K562 (cell line): ENCODE measurements at regions not wholly inside any gene's neighbourhood (a gene's known extent, or its start where the extent isn't known, plus 50 kb on each side); places are given as distances from the start of the nearest gene placed in this dataset.

Experiments used
- ATAC-seq: fragments of 200-7000 bp; cut with Tn5 transposase; 3 replicates; pipeline ENCODE4 v1.9.1; 2020; ENCODE audit warnings: moderate library complexity
- BruUV-seq: library from RNA; stranded (reverse); fragments of 400-500 nt; replicated peaks from 2 replicates; lab custom pipeline; 2021; lab: Mats Ljungman, UMichigan
- CTCF ChIA-PET: fragments of 300-600 bp; formaldehyde crosslinking; extraction: SDS; loops from one replicate; lab custom pipeline; 2021; ENCODE audit warnings: low intra/inter-chr PET ratio; lab: Yijun Ruan, JAX
- POLR2A ChIA-PET: fragments of 300-600, 350-650 bp; sonication (Branson Sonifier 250); formaldehyde crosslinking; extraction: SDS; loops from one replicate; lab custom pipeline; 2021; ENCODE audit warnings: antibody characterized with exemption, inconsistent platforms; lab: Yijun Ruan, JAX
- DNase-seq, 4 experiments: peaks; one replicate each; pipeline versions ENCODE4 v3.0.0 to v3.0.0-alpha.2; 2011 to 2018; ENCODE audit warnings: low spot score in 3 of 4, mixed read lengths in 3 of 4; ENCODE audit errors: extremely low read depth in 1 of 4
- FAIRE-seq: peaks from 2 replicates; lab custom pipeline; 2011; peaks lifted over from hg19 to GRCh38; lab: Jason Lieb, UNC
- H2AFZ ChIP-seq: 2 replicates; pipeline ENCODE4 v1.6.0; 2011; ENCODE audit warnings: low read depth, low read length, control low read depth, inconsistent platforms
- H3K27ac ChIP-seq: fragments of 200-600 bp; 3 replicates; pipeline ENCODE4 v1.8.0; 2011; ENCODE audit warnings: low read depth, mild to moderate bottlenecking, control low read depth, inconsistent platforms, low read length, moderate library complexity, mixed read lengths; ENCODE audit errors: extremely low read depth
- H3K27me3 ChIP-seq, 2 experiments: fragments of 300-600 bp in 1 of 2; 2 replicates in 1 of 2; 3 replicates in 1 of 2; pipeline versions ENCODE4 v1.6.0 to v1.8.0; 2011; ENCODE audit warnings: inconsistent platforms in 2 of 2, low read length in 2 of 2, mild to moderate bottlenecking in 1 of 2, mixed read lengths in 1 of 2, moderate library complexity in 1 of 2; ENCODE audit not compliant: control insufficient read depth in 2 of 2, insufficient read depth in 2 of 2
- H3K36me3 ChIP-seq: fragments of 300-600 bp; 3 replicates; pipeline ENCODE4 v1.8.0; 2011; ENCODE audit warnings: mild to moderate bottlenecking, low read length, inconsistent platforms; ENCODE audit not compliant: control insufficient read depth, insufficient read depth
- H3K4me1 ChIP-seq, 2 experiments: fragments of 200-600 bp in 1 of 2; replicated peaks in 1 of 2; 2 replicates in 1 of 2; 3 replicates in 1 of 2; pipeline versions ENCODE4 v1.5.1 to v1.8.0; 2011; ENCODE audit warnings: inconsistent platforms in 2 of 2, low read length in 2 of 2, mild to moderate bottlenecking in 1 of 2, mixed read lengths in 1 of 2, moderate library complexity in 1 of 2; ENCODE audit not compliant: control insufficient read depth in 2 of 2, insufficient read depth in 2 of 2
- H3K4me2 ChIP-seq: 2 replicates; pipeline ENCODE4 v1.6.1; 2011; ENCODE audit warnings: low read length, control low read depth, inconsistent platforms, mixed read lengths; ENCODE audit not compliant: insufficient read depth
- H3K4me3 ChIP-seq: fragments of 200-600 bp; sonication (generic), shearing (Covaris generic); 2 replicates; pipeline ENCODE4 v1.5.1; 2016; ENCODE audit warnings: control low read depth, inconsistent platforms
- H3K79me2 ChIP-seq: fragments of 200-600 bp; 3 replicates; pipeline ENCODE4 v1.8.0; 2011; ENCODE audit warnings: low read length, inconsistent platforms; ENCODE audit not compliant: control insufficient read depth, insufficient read depth
- H3K9ac ChIP-seq, 2 experiments: 2 replicates each; pipeline versions ENCODE4 v1.6.0 to v1.6.1; 2011; ENCODE audit warnings: low read depth in 2 of 2, low read length in 2 of 2, control low read depth in 1 of 2, inconsistent platforms in 1 of 2, mild to moderate bottlenecking in 1 of 2, mixed read lengths in 1 of 2; ENCODE audit not compliant: insufficient read depth in 1 of 2
- H3K9me1 ChIP-seq: one replicate; pipeline ENCODE4 v1.6.0; 2011; ENCODE audit warnings: inconsistent platforms, mild to moderate bottlenecking, low read length, moderate library complexity; ENCODE audit not compliant: control insufficient read depth, insufficient read depth
- H3K9me3 ChIP-seq: replicated peaks from 2 replicates; pipeline ENCODE4 v1.5.1; 2011; ENCODE audit warnings: low read depth, low read length, inconsistent platforms; ENCODE audit not compliant: control insufficient read depth, insufficient read depth
- H4K20me1 ChIP-seq: replicated peaks from 2 replicates; pipeline ENCODE4 v1.6.1; 2011; ENCODE audit warnings: low read length, inconsistent platforms, mixed read lengths; ENCODE audit not compliant: control insufficient read depth, insufficient read depth
- BCL6 ChIP-seq: fragments of 250-450 bp; sonication (Bioruptor Pico); IDR thresholded peaks from 2 replicates; pipeline ENCODE4 v1.4.0; 2020
- KLF13 ChIP-seq: fragments of 450-650 bp; IDR thresholded peaks from 2 replicates; pipeline ENCODE4 v1.6.1; 2016; ENCODE audit warnings: missing genetic modification characterization, low read depth, mild to moderate bottlenecking, missing compliant biosample characterization, moderate library complexity, borderline replicate concordance
- L3MBTL2 ChIP-seq: fragments of 450-650 bp; IDR thresholded peaks from 2 replicates; pipeline ENCODE4 v1.6.1; 2016; ENCODE audit warnings: mild to moderate bottlenecking, moderate library complexity
- NFIX ChIP-seq: fragments of 250-450 bp; sonication (Bioruptor Pico); IDR thresholded peaks from 2 replicates; pipeline ENCODE4 v1.4.0; 2020; ENCODE audit warnings: low read depth, mild to moderate bottlenecking, moderate library complexity
- RAD51 ChIP-seq: fragments of 450-650 bp; IDR thresholded peaks from 2 replicates; pipeline ENCODE4 v1.7.1; 2016; ENCODE audit warnings: low read depth, mild to moderate bottlenecking, borderline replicate concordance
- THRAP3 ChIP-seq: fragments of 450-650 bp; IDR thresholded peaks from 2 replicates; pipeline ENCODE4 v1.6.1; 2016; ENCODE audit warnings: mild to moderate bottlenecking, inconsistent platforms, borderline replicate concordance
- ZNF445 ChIP-seq: fragments of 250-450 bp; sonication (Bioruptor Pico); IDR thresholded peaks from 2 replicates; pipeline ENCODE4 v1.4.0; 2020; ENCODE audit warnings: low read depth, mild to moderate bottlenecking, moderate library complexity
- WGBS: fragments of 100-300 bp; shearing (Covaris generic); methylation state at CpG from one replicate; pipeline ENCODE4 v1.1.6; 2016; ENCODE audit warnings: low coverage, mixed read lengths; ENCODE audit not compliant: insufficient coverage; ENCODE audit errors: missing lambda C conversion rate; 5-methylcytosine and 5-hydroxymethylcytosine counted together
- in situ Hi-C: fragments of 300-500 bp; cut with MboI; formaldehyde crosslinking; loops from 4 replicates; pipeline ENCODE4 v1.15.0; 2018; ENCODE audit warnings: inconsistent platforms, mixed read lengths
- intact Hi-C: fragments of 100-400 bp; cut with micrococcal nuclease; formaldehyde crosslinking; loops from 2 replicates; pipeline ENCODE4 v1.14.2; 2022
- TF ChIP-seq, protein P1 (sequence below): fragments of 450-650 bp; IDR thresholded peaks from 2 replicates; pipeline ENCODE4 v1.6.1; 2017; ENCODE audit warnings: antibody characterized with exemption

DNA sequence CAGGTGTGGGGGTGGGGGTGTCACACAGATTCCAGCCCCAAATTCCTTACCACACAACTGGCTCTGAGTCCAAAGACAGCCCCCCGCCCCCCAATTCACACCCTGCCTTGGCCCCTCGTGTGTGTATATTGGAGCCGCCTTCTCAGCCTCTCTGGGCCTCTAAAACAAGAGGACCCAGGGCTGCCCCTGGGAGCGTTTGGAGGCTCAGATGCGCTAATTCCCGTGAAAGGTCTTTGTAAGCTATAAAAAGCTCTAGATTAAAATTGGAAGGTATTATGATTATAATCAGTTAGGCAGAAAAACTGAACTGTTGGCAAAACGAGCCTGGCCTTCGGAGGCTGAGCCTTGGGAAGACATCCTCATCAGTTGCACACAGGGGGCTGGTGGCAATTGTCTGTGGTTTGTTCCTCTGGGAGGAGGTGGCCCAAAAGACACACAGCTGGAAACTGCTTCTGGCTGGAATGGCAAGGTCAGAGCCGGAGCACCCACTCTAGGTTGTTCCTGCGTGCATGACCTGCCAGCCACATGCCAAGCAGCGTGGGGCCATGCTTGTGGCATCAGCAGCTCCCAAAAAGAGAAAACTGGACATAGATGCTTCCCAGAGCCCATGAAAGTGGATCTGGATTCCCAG, 118.5 kb downstream of the PHETA1 start:
- Histone ChIP-seq H3K9me1 (no peaks in the 10 kb centered on the region), H2AFZ (no peak overlapping the region), H3K36me3 (no peaks in the 10 kb centered on the region), H3K4me1 (no peaks in the 10 kb centered on the region; a peak in 1 of 5 replicates), H3K4me3 (no peak overlapping the region), H3K79me2 (no peaks in the 10 kb centered on the region), H3K9me3 (no peaks in the 10 kb centered on the region), H3K4me2 (no peak overlapping the region), H3K27me3 (peaks cover 19 to 71% of the 10 kb centered on the region in 2 experiments), H4K20me1 (no peaks in the 10 kb centered on the region), H3K9ac (no peak overlapping the region), H3K27ac (no peak overlapping the region)
- in situ Hi-C loops, result no loop called here
- DNase-seq (no peak), FAIRE-seq (no peak), ATAC-seq (no peak)
- CTCF ChIA-PET, result no interaction called here
- intact Hi-C loops, result no loop called here
- WGBS, result 0% methylated on average over 11 of the region's 11 CpGs
- TF ChIP-seq, protein P1, sequence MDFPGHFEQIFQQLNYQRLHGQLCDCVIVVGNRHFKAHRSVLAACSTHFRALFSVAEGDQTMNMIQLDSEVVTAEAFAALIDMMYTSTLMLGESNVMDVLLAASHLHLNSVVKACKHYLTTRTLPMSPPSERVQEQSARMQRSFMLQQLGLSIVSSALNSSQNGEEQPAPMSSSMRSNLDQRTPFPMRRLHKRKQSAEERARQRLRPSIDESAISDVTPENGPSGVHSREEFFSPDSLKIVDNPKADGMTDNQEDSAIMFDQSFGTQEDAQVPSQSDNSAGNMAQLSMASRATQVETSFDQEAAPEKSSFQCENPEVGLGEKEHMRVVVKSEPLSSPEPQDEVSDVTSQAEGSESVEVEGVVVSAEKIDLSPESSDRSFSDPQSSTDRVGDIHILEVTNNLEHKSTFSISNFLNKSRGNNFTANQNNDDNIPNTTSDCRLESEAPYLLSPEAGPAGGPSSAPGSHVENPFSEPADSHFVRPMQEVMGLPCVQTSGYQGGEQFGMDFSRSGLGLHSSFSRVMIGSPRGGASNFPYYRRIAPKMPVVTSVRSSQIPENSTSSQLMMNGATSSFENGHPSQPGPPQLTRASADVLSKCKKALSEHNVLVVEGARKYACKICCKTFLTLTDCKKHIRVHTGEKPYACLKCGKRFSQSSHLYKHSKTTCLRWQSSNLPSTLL, result no peak
- TF ChIP-seq KLF13 (no peak), BCL6 (no peak), RAD51 (no peak), NFIX (no peak), L3MBTL2 (no peak), ZNF445 (CRISPR knock-in tag) (no peak), THRAP3 (no peak)
- POLR2A ChIA-PET, result interaction anchor here (0.7 to 1.0 kb wide), 2 partner anchors 10 to 28 kb away, joined by 4 to 5 read pairs; no protein-coding TSS in a partner anchor
- no TSS peak for BruUV-seq
